Myocyte (in vitro differentiated cells): ENCODE measurements at regions not wholly inside any gene's neighbourhood (a gene's known extent, or its start where the extent isn't known, plus 50 kb on each side); places are given as distances from the start of the nearest gene placed in this dataset.
"Not testable (repeated sequence)": the region's sequence is repeated elsewhere in the genome, so short reads cannot be mapped to it uniquely, and the experiment has no call there.

Source experiments
- DNase-seq: peaks from one replicate; pipeline ENCODE4 v3.0.0-alpha.2; 2012; ENCODE audit warnings: low read depth

DNA sequence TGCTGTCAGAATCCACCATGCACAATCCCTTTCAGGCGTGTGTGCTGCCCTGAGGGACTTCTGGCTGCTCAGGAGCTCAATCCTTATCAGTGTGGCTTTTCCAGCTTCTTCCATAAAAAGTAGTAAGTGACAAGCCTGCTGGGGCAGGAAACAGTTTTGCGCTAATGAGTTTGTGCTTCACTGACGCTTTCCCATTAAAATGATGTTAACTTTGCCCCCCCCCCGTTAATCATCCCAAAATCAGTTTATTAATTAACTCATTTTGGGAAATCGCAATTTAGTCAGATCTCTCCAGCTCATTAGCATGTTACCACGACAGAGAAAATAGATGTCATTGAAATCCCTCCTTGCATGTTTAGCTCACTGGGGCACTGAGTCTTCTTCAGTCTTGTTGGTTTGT is 186.5 kb upstream of the TENM4 start:
- DNase-seq: no peak

DNA sequence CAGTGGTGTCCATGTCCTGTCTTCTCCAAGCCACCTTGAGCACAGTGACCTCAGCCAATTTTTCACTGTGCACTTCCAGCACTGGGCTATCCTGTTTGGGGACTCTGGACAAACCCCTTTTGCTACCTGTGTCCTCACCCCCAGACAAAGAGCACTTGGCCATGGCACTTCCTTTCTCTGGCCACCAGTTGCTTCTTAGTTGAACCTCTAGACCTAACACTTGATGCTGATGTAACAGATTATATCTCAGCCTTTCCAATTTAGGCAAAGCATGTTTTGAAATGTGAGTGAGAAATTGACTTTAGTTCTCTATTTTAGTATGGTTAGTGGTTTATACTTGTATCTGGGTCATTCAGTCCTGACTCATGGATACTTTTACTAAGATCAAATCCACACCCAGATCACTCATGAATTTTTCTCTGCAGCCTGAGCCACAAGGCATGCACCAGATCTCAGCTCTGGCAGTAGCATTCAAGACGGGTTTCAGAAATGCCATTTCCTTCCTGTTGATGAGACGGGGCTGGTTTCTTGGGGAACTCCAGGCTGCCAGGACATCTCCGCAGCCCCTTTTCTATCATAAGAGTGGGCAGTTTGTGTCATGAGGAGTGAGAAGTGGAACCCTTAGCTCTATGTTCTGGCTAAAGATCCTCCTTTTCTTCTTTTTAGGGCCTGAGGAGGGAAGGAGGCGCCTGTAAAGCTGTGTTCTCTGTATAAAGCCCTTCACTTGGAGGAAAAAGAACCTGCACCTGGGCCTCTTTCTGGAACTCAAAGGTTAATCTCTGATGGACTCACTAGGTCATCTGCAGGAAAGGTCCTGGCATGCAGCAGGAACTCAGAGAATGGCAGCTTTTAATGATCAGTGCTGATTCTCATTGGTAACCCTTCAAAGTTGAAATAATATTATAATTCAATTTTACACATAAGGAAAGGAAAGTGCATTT is 185.6 kb upstream of the TENM4 start:
- DNase-seq: no peak

DNA sequence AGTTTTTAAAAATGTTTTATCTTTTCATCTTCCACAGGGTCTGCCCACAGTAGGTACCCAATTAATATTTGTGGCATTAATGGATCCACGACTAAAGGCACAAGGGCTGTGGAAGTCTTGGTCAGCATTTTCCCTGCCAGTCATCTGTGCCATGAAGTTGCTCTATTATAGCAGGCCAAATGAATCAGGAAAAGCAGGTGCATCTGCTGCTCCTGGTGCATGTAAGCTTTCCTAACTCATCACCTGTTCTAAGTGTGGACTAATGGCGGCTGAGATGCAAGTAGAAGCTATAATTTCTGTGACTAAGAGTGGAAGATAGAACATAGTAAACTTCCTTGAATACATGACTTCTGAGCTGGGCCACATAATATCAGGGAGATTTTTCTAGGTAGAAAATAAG is 182.5 kb upstream of the TENM4 start:
- DNase-seq: no peak

DNA sequence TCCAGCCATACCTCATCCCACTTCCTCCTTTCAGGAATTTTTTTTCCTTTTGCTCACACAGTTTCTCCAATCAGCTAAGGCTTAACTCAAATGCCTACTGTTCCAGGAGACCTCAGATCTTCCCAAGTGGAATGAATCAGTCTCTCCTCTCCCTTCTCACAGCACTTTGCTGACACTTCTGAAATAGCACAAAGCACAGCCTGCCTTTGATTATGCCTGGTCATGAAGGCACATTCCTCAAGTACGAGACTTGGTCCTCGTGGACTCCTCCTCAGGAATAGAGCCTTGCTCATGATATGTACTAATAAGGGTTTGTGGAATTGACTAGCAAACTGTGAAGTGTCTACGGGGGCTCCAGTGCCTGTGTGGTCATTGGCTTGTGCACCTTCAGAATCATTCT is 176.7 kb upstream of the TENM4 start:
- DNase-seq: no peak

DNA sequence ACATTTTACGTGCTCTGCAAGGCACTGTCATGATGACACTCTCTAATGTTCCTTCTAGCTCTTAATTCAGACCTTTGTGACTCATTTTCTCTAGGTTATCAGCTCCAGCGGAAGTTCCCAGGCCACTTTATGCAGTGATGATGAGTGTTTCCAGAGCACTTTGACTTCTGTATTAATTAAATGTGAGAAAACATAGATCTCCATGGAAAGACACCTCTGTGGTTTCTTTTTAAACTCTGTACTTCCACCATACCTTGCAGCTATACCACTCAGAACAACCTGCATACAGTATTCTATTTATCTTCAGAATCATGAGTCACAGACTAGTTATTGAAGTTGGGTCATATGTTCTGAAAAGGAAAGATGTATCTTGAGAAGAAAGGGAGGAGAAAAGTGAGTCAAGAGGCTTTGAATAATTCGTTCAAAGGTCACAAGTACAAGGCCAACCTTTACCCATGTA is 175.6 kb upstream of the TENM4 start:
- DNase-seq: no peak

DNA sequence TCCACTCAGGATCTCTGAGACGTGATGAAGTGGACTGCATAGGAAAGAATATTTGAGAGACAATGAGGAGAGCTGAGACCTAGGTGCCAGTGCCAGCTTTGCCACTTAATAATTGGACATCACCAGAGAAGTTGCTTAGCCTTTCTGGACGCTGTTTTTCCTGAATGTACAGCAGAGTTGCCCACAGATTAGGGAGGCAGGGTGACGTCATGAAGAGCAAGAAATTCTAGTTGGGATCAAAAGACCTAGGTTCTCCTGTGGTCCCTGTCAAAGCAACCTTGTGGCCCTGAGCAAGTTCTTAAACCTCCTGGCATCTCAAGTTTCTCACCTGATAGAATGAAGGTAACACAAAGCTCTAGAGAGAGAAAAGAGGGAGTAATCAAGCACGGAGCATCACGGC is 174.6 kb upstream of the TENM4 start:
- DNase-seq: no peak

DNA sequence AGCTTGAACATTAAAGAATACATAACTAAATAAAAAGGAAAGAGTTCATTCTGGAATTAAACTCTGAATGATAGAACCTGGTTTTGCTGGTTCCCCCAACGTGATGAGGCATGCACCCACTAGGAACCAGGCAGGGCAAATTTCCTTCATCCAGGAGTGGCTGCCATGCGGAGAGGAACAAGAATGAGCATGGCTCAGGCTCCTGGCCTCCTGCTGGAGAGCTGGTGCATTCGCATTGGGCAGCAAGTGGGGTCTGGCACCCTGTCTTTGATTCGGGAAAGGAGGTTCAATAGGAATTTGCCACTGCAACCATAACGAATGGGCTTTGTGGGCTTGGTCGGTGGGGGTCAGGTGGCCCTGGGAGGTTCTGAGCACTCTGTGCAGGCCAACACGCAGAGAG is 169.8 kb upstream of the TENM4 start:
- DNase-seq: no peak

DNA sequence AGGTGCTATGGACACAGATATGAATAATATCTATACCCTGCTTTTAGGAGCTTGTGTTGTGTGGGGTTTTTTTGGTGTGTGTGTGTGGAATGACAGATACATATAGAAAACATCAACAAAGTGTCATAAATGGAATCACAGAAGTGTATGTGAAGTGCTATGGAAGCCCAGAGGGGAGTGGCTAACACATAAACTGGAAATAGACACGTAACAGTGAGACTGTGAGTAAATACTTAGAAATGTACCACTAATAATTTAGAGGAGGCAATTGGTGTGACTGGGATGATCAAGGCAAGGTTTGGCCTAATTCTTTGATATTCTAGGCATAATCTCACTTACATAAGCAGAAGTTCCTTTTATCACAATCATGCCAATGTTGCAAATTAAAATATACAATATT is 169.3 kb upstream of the TENM4 start:
- DNase-seq: no peak

DNA sequence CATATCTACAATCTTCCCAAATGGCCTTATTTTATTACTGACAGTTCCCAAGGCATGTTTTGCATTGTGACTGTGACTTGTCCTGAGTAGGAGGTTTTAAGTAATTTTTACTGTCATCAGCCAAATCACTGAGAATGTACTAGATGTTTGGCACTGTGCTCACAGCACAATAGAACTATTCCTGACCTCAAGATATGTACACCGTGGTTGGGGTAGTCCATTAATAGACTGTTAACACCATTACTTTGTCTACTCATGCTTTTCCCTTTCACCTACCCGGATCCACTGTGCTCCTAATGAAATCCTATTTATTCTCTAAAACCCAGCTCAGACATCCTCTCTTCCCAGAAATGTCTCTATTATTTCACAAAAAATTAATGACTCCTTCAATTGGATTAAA is 168.7 kb upstream of the TENM4 start:
- no peak for DNase-seq

DNA sequence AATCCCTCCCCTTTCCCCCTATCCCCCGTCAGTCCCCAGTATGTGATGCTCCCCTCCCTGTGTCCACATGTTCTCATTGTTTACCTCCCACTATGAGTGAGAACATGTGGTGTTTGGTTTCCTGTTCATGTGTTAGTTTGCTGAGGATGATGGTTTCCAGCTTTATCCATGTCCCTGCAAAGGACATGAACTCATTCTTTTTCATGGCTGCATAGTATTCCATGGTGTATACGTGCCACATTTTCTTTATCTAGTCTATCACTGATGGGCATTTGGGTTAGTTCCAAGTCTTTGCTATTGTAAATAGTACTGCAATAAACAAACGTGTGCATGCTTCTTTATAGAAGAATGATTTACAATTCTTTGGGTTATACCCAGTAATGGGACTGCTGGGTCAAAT is 165.6 kb upstream of the TENM4 start:
- DNase-seq: not testable (repeated sequence)

DNA sequence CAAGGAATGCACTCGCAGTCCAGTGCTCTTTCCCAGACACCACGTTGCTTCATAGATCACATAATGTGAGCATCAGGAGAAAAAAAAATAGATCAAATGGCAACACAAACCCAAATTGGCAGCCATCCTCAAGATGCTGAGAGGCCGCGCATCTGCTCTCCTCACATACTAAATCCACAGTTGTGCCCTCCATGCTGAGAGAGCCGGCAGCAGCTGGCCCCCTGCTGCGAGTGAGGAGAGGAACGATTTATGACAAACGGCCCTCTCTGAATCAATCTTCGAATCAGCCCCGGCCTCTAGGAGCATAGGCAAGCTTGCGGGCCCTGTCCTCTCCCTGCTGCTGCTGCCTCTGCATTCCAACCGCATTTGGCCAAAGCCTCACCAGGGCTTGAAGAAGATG is 159.9 kb upstream of the TENM4 start:
- DNase-seq: no peak

DNA sequence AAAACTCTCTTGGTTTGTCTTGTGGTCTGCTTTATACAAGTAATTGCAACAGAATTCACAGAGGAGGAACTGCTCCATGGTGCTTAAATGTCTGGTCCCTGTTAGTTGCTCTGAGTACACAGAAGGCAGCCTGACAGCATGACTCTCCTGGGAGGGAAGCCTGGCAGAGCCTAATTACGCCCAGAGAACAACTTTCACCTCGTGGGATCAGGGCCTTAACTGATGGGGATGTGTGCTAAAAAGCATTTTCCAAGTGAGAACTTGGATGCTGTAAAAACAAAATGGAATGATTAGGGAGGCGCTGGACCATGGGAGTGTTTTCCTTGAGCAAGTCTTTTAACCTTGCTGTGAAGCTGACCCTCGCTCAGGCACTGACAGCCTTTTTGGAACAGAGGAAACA is 154.0 kb upstream of the TENM4 start:
- DNase-seq: no peak

DNA sequence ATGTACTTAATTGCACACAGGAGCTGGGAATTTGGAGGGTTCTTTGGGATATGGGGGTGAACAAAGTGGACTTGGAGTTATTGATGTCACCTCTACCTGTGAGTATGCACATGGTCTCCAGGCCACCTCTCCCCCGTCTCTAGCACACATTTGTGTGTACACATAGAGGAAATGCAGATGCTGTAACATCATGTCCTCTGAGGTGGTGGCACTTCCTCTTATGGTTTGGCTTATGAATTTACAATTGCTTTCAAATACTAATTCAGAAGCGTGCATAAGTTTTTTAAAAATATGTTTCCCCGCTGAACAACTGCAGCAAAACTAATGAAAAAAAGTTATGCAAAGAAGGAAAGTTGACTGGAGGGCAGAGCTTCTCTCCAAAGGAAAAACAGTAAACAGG is 152.0 kb upstream of the TENM4 start:
- DNase-seq: no peak

DNA sequence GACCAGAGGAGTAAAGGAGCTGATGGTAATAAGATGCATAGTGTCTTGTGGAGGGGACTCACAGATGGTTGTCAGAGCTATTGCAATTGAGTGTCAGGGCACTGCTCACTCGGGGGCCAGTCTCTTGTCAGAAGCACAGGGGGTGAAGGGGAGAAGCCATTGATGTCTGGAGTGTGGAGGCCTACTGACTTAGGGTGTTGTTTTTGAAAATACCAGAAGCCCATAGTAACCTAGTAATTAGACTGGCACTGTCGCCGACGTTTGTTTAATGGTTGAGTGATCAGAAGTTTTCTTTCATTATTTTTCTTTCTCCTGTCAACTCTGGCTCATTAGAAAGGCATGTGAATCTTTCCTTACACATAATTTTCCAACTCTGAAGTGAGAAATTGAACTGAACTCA is 151.6 kb upstream of the TENM4 start:
- DNase-seq: no peak

DNA sequence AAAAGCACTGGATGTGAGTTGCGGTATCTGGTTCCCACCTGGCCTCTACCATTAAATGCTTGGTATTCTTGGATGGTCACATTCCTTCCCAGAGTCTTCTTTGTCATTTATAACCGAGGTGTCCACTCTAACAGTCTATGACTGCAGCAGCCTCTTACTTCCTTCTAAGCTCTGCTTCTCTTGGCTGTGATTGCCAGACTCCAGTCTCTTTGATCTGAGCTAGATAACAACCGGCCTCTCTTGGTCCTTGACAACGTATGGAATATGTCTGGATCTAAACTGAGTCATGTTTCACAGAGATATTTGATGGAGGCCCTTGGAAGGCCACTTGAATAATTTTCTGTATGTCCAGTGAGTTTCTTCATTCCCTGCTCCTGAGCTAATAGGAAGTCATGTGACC is 141.6 kb upstream of the TENM4 start:
- no peak for DNase-seq

DNA sequence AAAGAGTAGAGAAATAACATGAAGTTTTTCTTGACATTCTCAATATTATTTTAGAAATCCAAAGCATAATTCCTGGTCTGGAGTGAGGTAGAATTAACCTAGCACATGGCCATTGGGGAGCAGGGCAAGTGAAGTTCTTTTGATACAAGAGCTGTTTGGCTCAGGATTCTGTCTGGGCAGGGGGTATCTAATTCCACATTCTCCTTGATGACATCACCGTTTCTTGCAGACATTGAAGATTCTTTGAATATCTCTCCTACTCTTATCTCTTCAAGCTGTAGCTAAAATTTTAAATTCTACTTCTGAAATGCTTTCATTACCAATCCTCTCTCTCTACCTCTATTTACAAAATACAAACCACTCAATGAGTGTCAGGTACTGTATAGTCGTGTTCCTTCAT is 138.2 kb upstream of the TENM4 start:
- DNase-seq: no peak

DNA sequence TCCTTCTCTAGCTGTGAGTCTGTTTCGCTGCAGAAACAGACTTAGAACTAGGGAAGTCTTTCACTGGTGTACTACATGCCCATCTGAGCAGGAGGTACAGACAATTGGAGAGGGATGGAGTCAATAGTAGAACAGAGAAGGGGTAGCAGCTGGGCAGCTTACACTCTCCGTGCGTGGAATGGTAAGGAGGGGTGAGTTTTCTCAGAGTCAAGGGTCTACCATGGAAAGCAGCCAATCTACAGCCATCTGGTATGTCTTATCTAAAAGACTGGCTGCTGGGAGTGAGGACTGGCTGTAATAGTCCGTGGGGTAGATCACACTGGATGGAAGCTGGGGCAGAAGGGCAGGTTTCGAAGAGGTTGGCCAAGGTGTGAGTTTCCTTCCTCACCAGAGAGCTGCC is 137.3 kb upstream of the TENM4 start:
- no peak for DNase-seq

DNA sequence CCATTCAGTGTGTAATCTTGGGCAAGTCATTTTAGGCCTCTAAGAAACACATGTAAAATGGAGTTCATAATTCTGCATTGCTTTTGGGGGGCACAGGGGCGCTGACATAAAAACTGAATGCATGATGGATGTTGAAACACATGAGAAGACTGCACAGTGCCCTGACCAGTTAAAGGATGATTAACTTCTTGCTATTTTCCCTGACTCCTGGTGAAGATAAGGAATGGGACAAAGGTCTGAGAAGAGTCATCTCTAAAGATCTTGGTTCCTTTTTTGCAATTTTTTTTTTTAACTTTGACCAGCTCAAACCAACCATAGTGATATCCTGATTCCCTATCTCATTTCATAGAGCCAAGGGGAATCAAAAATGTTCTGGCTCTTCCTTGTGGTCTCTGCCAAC is 134.9 kb upstream of the TENM4 start:
- DNase-seq: no peak

DNA sequence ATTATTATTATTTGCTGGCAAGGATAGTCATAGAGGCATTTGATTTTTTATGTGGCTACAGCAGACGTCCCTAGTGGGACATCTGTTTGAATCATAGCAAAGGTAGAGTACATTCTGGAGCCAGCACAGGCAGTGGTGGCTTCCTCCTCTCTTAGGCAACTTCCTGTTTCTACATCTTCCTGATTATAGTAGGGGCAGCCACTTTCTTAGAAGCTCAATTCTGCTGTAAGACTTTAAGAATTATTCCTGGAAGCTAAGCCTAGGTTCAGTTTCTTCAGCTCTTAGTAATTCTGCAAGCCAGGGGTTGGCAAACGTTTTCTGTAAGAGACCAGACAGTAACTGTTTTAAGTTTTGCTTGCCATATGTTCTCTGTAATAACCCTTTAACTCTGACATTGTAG is 129.3 kb upstream of the TENM4 start:
- no peak for DNase-seq

DNA sequence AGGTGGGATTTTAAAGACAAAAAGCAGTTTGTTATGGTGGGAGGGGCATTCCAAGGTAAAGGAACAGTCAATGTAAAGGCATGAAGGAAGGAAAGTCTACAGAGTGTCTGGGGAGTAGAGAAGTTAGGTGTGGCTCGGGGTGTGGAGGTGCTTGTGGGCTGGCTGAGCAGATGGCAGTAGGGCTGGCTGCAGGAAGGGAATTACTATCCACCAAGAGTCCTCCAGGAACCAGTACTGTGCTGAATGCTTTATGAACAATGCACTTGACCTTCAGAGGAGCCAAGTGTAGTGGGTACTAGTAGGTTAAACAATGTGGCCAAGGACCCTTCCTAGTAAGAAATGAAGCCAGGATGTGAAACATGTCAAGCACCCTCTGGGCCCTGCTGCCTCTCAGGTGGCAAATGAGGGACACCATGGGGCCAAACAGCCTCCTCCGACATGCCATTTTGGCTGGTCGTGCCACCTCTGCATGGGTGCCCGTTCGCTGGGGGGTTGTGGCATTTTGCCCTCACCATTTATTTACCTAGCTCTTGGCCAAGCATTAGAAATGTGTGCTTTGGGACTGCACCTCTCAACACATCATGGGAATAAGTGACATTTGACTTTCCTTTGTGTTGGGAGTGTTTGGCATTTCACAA is 123.6 kb upstream of the TENM4 start:
- DNase-seq: no peak

DNA sequence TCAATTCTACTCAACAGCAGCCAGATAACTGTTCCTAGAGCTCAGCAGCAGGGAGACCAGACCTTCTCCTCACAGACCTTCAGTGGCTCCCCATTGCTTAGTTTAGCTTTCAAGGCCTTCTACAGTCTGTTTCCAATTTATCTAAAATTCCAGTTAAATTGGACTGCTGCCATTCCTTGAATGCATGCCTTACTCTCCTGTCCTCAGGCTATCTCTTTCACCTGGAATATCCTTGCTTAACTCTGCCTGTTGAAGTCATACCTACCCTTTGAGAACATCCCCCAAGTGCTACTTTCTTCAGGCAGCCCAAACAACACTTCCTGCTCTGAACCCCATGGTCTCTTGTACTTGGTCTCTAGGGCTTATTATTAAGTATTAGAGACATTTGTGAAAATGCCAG is 120.7 kb upstream of the TENM4 start:
- no peak for DNase-seq

DNA sequence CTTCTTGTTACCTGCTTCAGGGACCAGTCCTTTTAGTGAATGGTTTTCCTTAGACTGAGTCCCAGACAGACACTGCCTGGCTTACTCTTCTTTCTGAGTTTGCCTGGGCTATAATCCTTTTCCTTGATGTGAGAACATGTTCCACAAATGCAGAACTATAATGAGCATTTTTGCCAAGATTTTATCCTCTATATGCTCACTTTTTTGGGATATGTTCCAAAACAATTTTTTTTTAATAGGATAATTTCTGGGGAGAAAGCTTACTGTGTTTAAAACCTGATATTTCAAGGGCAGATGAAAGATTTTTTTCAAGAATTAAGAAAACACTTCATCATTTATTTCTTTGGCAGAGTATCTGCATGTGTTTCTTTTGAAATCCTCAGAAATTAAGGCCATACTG is 110.0 kb upstream of the TENM4 start:
- DNase-seq: no peak

DNA sequence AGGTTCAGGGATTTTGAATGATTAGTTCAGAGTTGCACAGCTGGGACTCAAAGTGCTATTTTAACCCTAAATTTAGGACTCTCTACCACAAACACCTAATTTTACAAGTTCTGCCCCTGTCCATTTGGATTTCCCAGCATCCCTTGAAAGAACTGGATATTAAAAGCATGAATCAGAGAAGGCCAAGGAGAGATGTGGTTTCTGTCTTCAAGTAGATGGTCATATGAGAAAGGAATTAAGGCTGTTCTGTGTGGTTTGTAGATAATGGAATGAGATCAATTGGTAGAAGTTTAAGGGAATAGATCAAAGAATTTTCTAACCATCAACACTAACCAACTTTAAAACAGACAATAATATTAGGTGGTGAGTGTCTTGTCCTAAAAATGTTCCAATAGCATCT is 106.4 kb upstream of the TENM4 start:
- DNase-seq: no peak
